ENCODE measurements at regions not wholly inside any gene's neighbourhood (a gene's known extent, or its start where the extent isn't known, plus 50 kb on each side); places are given as distances from the start of the nearest gene placed in this dataset.

DNA sequence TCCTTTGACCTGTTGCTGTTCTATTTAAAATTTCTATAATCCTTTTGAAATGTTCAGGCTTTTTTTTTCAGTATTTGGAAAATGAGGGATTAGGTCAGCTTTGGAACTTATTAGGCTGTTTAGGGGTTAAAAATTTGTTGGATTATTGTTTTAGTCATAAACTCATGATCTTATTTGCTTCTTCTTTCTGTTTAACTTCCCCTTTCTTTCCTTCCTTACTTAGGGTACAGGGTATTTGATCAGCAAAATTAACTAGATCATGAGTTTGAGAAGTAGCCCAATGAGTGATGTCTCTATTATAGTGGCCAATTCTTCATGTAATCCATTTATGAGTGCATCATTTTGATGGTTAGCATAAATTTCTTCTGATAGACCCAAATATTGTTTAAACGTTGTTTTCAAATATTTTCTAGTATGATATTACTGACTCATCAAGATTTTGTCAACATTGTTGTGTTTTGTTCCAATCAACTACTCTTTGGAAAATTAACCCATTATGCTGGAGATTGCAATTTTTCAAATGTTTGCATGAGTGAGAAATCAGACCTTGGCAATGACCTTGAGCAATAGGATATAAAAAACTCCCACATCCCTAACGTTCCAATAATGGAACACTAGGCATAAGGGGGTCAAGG is 94.4 kb downstream of the OTOR start:
- TF ChIP-seq, protein P1, sequence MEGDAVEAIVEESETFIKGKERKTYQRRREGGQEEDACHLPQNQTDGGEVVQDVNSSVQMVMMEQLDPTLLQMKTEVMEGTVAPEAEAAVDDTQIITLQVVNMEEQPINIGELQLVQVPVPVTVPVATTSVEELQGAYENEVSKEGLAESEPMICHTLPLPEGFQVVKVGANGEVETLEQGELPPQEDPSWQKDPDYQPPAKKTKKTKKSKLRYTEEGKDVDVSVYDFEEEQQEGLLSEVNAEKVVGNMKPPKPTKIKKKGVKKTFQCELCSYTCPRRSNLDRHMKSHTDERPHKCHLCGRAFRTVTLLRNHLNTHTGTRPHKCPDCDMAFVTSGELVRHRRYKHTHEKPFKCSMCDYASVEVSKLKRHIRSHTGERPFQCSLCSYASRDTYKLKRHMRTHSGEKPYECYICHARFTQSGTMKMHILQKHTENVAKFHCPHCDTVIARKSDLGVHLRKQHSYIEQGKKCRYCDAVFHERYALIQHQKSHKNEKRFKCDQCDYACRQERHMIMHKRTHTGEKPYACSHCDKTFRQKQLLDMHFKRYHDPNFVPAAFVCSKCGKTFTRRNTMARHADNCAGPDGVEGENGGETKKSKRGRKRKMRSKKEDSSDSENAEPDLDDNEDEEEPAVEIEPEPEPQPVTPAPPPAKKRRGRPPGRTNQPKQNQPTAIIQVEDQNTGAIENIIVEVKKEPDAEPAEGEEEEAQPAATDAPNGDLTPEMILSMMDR (IDR thresholded peaks at IDR 0.05): no peak
- TF ChIP-seq POLR2A (IDR thresholded peaks at IDR 0.05) (no peak), POLR2AphosphoS5 (IDR thresholded peaks at IDR 0.05) (no peak)

All from upper lobe of left lung (tissue), 4 donors.